GM23338 (cell line): ENCODE measurements at regions not wholly inside any gene's neighbourhood (a gene's known extent, or its start where the extent isn't known, plus 50 kb on each side); places are given as distances from the start of the nearest gene placed in this dataset.
"Not testable (repeated sequence)": the region's sequence is repeated elsewhere in the genome, so short reads cannot be mapped to it uniquely, and the experiment has no call there.

Experiments
- EZH2 ChIP-seq: fragments of 200-600 bp; sonication (generic); IDR thresholded peaks from one replicate; pipeline ENCODE4 v1.8.0; 2017; ENCODE audit warnings: antibody characterized with exemption, mild to moderate bottlenecking, low read depth; ENCODE audit not compliant: unreplicated experiment
- EZH2phosphoT487 ChIP-seq: fragments of 200-600 bp; sonication (generic); IDR thresholded peaks from one replicate; pipeline ENCODE4 v1.8.1; 2018; ENCODE audit warnings: antibody characterized with exemption; ENCODE audit not compliant: unreplicated experiment
- JUNB ChIP-seq: IDR thresholded peaks from one replicate; pipeline ENCODE4 v1.6.1; 2016; ENCODE audit warnings: antibody characterized with exemption; ENCODE audit not compliant: unreplicated experiment
- NANOG ChIP-seq: IDR thresholded peaks from 2 replicates; pipeline ENCODE4 v1.6.1; 2016; ENCODE audit warnings: antibody characterized with exemption, borderline replicate concordance
- TF ChIP-seq, protein P1 (sequence below), 2 experiments: fragments of 200-600 bp in 1 of 2; sonication (generic) in 1 of 2; conservative IDR thresholded peaks; 2 replicates each; pipeline versions ENCODE4 v1.5.1 to v1.6.1; 2016 to 2017; ENCODE audit warnings: antibody characterized with exemption in 2 of 2, low read depth in 2 of 2, mild to moderate bottlenecking in 2 of 2, moderate library complexity in 1 of 2
- TF ChIP-seq, protein P2 (sequence below): IDR thresholded peaks from one replicate; pipeline ENCODE4 v1.6.1; 2018; ENCODE audit warnings: antibody characterized with exemption; ENCODE audit not compliant: unreplicated experiment

DNA sequence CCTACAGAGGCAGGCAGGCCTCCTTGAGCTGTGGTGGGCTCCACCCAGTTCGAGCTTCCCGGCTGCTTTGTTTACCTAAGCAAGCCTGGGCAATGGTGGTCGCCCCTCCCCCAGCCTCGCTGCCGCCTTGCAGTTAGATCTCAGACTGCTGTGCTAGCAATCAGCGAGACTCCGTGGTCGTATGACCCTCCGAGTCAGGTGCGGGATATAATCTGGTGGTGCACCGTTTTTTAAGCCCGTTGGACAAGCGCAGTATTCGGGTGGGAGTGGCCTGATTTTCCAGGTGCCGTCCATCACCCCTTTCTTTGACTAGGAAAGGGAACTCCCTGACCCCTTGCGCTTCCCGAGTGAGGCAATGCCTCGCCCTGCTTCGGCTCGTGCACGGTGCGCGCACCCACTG, 407.6 kb downstream of the NTRK2 start:
- TF ChIP-seq, protein P1, sequence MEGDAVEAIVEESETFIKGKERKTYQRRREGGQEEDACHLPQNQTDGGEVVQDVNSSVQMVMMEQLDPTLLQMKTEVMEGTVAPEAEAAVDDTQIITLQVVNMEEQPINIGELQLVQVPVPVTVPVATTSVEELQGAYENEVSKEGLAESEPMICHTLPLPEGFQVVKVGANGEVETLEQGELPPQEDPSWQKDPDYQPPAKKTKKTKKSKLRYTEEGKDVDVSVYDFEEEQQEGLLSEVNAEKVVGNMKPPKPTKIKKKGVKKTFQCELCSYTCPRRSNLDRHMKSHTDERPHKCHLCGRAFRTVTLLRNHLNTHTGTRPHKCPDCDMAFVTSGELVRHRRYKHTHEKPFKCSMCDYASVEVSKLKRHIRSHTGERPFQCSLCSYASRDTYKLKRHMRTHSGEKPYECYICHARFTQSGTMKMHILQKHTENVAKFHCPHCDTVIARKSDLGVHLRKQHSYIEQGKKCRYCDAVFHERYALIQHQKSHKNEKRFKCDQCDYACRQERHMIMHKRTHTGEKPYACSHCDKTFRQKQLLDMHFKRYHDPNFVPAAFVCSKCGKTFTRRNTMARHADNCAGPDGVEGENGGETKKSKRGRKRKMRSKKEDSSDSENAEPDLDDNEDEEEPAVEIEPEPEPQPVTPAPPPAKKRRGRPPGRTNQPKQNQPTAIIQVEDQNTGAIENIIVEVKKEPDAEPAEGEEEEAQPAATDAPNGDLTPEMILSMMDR (conservative IDR thresholded peaks at IDR 0.05; ENCODE audit: low read depth in 2 of 2), result not testable (repeated sequence)
- TF ChIP-seq EZH2, EZH2phosphoT487, JUNB, NANOG: not testable (repeated sequence)
- TF ChIP-seq, protein P2, sequence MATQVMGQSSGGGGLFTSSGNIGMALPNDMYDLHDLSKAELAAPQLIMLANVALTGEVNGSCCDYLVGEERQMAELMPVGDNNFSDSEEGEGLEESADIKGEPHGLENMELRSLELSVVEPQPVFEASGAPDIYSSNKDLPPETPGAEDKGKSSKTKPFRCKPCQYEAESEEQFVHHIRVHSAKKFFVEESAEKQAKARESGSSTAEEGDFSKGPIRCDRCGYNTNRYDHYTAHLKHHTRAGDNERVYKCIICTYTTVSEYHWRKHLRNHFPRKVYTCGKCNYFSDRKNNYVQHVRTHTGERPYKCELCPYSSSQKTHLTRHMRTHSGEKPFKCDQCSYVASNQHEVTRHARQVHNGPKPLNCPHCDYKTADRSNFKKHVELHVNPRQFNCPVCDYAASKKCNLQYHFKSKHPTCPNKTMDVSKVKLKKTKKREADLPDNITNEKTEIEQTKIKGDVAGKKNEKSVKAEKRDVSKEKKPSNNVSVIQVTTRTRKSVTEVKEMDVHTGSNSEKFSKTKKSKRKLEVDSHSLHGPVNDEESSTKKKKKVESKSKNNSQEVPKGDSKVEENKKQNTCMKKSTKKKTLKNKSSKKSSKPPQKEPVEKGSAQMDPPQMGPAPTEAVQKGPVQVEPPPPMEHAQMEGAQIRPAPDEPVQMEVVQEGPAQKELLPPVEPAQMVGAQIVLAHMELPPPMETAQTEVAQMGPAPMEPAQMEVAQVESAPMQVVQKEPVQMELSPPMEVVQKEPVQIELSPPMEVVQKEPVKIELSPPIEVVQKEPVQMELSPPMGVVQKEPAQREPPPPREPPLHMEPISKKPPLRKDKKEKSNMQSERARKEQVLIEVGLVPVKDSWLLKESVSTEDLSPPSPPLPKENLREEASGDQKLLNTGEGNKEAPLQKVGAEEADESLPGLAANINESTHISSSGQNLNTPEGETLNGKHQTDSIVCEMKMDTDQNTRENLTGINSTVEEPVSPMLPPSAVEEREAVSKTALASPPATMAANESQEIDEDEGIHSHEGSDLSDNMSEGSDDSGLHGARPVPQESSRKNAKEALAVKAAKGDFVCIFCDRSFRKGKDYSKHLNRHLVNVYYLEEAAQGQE, result not testable (repeated sequence)
